ENCODE measurements at regions not wholly inside any gene's neighbourhood (a gene's known extent, or its start where the extent isn't known, plus 50 kb on each side); places are given as distances from the start of the nearest gene placed in this dataset.

DNA sequence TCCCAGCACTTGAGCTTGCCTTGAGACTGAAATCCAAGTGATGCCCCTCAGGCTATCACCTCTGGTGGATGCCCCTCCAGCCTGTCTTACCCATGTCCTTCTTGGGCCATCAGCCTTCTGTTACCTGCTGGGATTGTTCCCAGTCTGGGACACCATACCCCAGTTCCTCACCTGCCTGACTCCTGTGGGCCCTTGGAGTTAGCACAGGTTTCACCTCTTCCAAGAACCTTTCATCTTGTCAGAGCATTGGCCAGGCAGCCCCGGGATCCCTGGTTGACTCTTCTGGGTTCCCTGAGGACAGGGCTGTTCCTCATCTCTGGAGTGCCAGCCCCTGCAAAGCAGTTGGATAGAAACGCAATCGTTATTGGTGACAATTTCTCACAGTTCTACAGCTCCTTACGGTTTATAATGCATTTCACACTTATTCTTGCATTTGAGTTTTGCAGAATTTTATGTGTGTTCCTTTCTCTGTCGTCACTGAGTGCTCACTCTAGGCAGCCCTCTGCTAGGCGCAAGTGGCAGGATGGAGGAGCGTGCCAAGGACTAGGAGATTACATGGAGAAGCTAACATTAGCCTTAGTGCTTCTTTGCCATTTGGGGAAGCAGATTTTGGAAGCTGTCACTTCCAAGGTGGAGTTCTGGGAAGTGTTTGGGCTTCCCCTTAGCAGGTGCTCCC is 139.7 kb downstream of the DDX1 start:
- TF ChIP-seq, protein P1, sequence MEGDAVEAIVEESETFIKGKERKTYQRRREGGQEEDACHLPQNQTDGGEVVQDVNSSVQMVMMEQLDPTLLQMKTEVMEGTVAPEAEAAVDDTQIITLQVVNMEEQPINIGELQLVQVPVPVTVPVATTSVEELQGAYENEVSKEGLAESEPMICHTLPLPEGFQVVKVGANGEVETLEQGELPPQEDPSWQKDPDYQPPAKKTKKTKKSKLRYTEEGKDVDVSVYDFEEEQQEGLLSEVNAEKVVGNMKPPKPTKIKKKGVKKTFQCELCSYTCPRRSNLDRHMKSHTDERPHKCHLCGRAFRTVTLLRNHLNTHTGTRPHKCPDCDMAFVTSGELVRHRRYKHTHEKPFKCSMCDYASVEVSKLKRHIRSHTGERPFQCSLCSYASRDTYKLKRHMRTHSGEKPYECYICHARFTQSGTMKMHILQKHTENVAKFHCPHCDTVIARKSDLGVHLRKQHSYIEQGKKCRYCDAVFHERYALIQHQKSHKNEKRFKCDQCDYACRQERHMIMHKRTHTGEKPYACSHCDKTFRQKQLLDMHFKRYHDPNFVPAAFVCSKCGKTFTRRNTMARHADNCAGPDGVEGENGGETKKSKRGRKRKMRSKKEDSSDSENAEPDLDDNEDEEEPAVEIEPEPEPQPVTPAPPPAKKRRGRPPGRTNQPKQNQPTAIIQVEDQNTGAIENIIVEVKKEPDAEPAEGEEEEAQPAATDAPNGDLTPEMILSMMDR (IDR thresholded peaks at IDR 0.05; ENCODE audit: low read depth, low read length): no peak
- no peak for TF ChIP-seq EZH2phosphoT487 (IDR thresholded peaks at IDR 0.05; ENCODE audit: low read depth)

Measured in OCI-LY3 (cell line).